ENCODE measurements at regions not wholly inside any gene's neighbourhood (a gene's known extent, or its start where the extent isn't known, plus 50 kb on each side); places are given as distances from the start of the nearest gene placed in this dataset.

DNA sequence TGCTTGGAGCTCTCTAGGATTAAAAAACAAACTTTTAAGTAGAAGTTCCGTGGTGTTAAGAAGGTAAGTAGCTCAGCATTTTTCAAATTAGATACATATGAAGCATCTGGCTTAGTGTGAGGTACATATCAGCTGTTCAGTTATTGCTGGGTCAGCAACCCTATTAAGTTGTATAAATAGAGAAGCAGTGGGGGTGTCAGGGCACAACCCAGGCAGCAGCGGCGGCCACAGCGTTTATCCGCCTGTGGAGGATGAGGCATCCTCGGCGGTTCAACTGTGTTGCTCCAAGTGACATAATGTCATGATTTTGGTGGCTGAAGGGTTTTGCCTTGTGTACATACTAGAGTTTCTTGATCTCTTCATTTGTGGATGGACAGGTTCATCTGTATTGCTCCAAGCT lies 54.6 kb upstream of the KIF5B start:
- Mint-ChIP-seq H3K36me3 (0 out of 2 replicates have a peak, but pooled peaks cover 4% of the 10 kb centered on the region), H3K27ac (no peak overlapping the region), H3K27me3 (ENCODE audit: low read depth) (peaks cover 16% of the 10 kb centered on the region), H3K4me3 (no peak overlapping the region), H3K9me3 (peaks cover 14% of the 10 kb centered on the region), H3K4me1 (peaks cover 3% of the 10 kb centered on the region; the same call in 1 of the 2 replicates)
- CTCF ChIA-PET = no interaction called here
- no peak for DNase-seq (ENCODE audit: low spot score)
- POLR2A ChIA-PET = interaction anchor here (0.6 kb wide), 1 partner anchor 254 kb away, joined by 4 read pairs; no protein-coding TSS in a partner anchor
- ATAC-seq = no peak
- TF ChIP-seq IRF2 (CRISPR knock-in tag; IDR thresholded peaks at IDR 0.05; ENCODE audit: borderline replicate concordance, low read depth) (no peak), TP53 (CRISPR knock-in tag; IDR thresholded peaks at IDR 0.05) (no peak), HMGA2 (CRISPR knock-in tag; IDR thresholded peaks at IDR 0.05) (no peak), ZNF263 (CRISPR knock-in tag; IDR thresholded peaks at IDR 0.05; ENCODE audit: low read depth) (no peak), IRF1 (CRISPR knock-in tag; IDR thresholded peaks at IDR 0.05) (no peak), GRHL2 (CRISPR knock-in tag; IDR thresholded peaks at IDR 0.05; ENCODE audit: insufficient replicate concordance, severe bottlenecking) (no peak), ZNF138 (CRISPR knock-in tag; conservative IDR thresholded peaks at IDR 0.05) (no peak)
- TF ChIP-seq, protein P1, sequence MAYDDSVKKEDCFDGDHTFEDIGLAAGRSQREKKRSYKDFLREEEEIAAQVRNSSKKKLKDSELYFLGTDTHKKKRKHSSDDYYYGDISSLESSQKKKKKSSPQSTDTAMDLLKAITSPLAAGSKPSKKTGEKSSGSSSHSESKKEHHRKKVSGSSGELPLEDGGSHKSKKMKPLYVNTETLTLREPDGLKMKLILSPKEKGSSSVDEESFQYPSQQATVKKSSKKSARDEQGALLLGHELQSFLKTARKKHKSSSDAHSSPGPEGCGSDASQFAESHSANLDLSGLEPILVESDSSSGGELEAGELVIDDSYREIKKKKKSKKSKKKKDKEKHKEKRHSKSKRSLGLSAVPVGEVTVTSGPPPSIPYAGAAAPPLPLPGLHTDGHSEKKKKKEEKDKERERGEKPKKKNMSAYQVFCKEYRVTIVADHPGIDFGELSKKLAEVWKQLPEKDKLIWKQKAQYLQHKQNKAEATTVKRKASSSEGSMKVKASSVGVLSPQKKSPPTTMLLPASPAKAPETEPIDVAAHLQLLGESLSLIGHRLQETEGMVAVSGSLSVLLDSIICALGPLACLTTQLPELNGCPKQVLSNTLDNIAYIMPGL (CRISPR knock-in tag; IDR thresholded peaks at IDR 0.05) = no peak

DNA sequence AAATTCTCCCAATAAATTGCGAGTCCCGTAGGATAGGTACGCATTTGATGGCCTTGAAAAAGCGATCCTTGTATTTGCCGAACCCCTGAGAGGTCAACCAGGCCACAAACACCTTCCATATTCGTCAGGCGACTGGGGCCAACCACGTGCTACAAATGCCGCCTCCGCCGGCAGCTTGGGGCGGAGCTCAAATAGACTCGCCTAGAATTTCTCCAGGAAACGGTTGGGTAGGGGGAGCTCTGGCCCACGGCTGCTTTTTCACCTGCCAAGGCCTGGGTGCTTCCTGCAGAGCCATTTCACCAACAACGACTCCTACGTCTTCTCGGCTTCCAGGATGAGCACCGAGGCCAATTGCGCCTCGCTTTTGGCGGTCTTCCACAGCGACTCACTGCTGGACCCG lies 53.4 kb upstream of the KIF5B start:
- ChIA-PET CTCF (interaction anchor here (0.6 to 1.5 kb wide), 2 partner anchors 101 to 1146 kb away, joined by 3 to 4 read pairs; no protein-coding TSS in a partner anchor), POLR2A (no interaction called here)
- Mint-ChIP-seq H3K27me3 (ENCODE audit: low read depth) (peaks cover 9% of the 10 kb centered on the region), H3K27ac (no peak overlapping the region), H3K9me3 (peaks cover 10% of the 10 kb centered on the region), H3K4me3 (no peak overlapping the region), H3K36me3 (0 out of 2 replicates have a peak, but pooled peaks cover 4% of the 10 kb centered on the region), H3K4me1 (peaks cover 3% of the 10 kb centered on the region; the same call in 1 of the 2 replicates)
- ATAC-seq (peak; percentile 79), DNase-seq (ENCODE audit: low spot score) (peak; percentile 28)
- TF ChIP-seq ERG (CRISPR knock-in tag; IDR thresholded peaks at IDR 0.05) (no peak), ESRRA (CRISPR knock-in tag; IDR thresholded peaks at IDR 0.05; ENCODE audit: borderline replicate concordance) (no peak), IRF2 (CRISPR knock-in tag; IDR thresholded peaks at IDR 0.05; ENCODE audit: borderline replicate concordance, low read depth) (no peak), ELF4 (CRISPR knock-in tag; IDR thresholded peaks at IDR 0.05; ENCODE audit: low read depth) (no peak), ARID4B (CRISPR knock-in tag; IDR thresholded peaks at IDR 0.05; ENCODE audit: borderline replicate concordance) (no peak), IRF1 (CRISPR knock-in tag; IDR thresholded peaks at IDR 0.05) (no peak), ATF3 (CRISPR knock-in tag; conservative IDR thresholded peaks at IDR 0.05) (no peak), ZNF121 (CRISPR knock-in tag; IDR thresholded peaks at IDR 0.05) (no peak)
- TF ChIP-seq, protein P2, sequence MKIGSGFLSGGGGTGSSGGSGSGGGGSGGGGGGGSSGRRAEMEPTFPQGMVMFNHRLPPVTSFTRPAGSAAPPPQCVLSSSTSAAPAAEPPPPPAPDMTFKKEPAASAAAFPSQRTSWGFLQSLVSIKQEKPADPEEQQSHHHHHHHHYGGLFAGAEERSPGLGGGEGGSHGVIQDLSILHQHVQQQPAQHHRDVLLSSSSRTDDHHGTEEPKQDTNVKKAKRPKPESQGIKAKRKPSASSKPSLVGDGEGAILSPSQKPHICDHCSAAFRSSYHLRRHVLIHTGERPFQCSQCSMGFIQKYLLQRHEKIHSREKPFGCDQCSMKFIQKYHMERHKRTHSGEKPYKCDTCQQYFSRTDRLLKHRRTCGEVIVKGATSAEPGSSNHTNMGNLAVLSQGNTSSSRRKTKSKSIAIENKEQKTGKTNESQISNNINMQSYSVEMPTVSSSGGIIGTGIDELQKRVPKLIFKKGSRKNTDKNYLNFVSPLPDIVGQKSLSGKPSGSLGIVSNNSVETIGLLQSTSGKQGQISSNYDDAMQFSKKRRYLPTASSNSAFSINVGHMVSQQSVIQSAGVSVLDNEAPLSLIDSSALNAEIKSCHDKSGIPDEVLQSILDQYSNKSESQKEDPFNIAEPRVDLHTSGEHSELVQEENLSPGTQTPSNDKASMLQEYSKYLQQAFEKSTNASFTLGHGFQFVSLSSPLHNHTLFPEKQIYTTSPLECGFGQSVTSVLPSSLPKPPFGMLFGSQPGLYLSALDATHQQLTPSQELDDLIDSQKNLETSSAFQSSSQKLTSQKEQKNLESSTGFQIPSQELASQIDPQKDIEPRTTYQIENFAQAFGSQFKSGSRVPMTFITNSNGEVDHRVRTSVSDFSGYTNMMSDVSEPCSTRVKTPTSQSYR (CRISPR knock-in tag; IDR thresholded peaks at IDR 0.05) = no peak
- TF ChIP-seq, protein P3, sequence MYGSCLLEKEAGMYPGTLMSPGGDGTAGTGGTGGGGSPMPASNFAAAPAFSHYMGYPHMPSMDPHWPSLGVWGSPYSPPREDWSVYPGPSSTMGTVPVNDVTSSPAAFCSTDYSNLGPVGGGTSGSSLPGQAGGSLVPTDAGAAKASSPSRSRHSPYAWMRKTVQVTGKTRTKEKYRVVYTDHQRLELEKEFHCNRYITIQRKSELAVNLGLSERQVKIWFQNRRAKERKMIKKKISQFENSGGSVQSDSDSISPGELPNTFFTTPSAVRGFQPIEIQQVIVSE (CRISPR knock-in tag; IDR thresholded peaks at IDR 0.05; ENCODE audit: borderline replicate concordance) = no peak

All from WTC11 (cell line).